B cell (primary cell): ENCODE measurements at regions not wholly inside any gene's neighbourhood (a gene's known extent, or its start where the extent isn't known, plus 50 kb on each side); places are given as distances from the start of the nearest gene placed in this dataset.

ENCODE experiments used
- ATAC-seq: fragments of 200-7000 bp; cut with Tn5 transposase; one replicate; pipeline ENCODE4 v1.10.0; 2021; ENCODE audit warnings: low read depth, mild to moderate bottlenecking, moderate number of reproducible peaks, moderate library complexity
- CTCF ChIA-PET: fragments of 350-600 bp; sonication (Branson Sonifier 250); formaldehyde crosslinking; loops from one replicate; lab custom pipeline; 2021; ENCODE audit warnings: antibody characterized with exemption, inconsistent platforms; lab: Charles Lee
- POLR2A ChIA-PET: fragments of 350-600 bp; sonication (Branson Sonifier 250); formaldehyde crosslinking; loops from one replicate; lab custom pipeline; 2021; ENCODE audit warnings: antibody characterized with exemption; lab: Charles Lee
- DNase-seq: peaks from one replicate; pipeline ENCODE4 v3.0.0; 2013
- H2AFZ ChIP-seq: 2 replicates; pipeline ENCODE4 v1.6.1; 2012; ENCODE audit warnings: mild to moderate bottlenecking, low read depth, low read length; ENCODE audit not compliant: insufficient read depth, poor library complexity, severe bottlenecking
- H3K27ac ChIP-seq, 2 donors: 1 replicate in 1 of 2; 2 replicates in 1 of 2; pipeline ENCODE4 v1.5.1; 2012 to 2013; ENCODE audit warnings: low read length in 2 of 2, mild to moderate bottlenecking in 2 of 2, moderate library complexity in 1 of 2
- H3K27me3 ChIP-seq, 4 experiments: fragments of 200-600 bp in 1 of 4; sonication (generic) in 1 of 4; replicated peaks in 1 of 4; 1 replicate in 2 of 4; 2 replicates in 2 of 4; pipeline versions ENCODE4 v1.6.1 to v1.7.0; 2013 to 2016; ENCODE audit warnings: low read length in 3 of 4, mild to moderate bottlenecking in 2 of 4, mixed read lengths in 1 of 4, moderate library complexity in 1 of 4; ENCODE audit not compliant: insufficient read depth in 4 of 4, control insufficient read depth in 3 of 4; ENCODE audit errors: control extremely low read depth in 1 of 4
- H3K36me3 ChIP-seq, 2 experiments: replicated peaks in 1 of 2; 1 replicate in 1 of 2; 2 replicates in 1 of 2; pipeline versions ENCODE4 v1.6.1 to v1.7.1; 2013; ENCODE audit warnings: low read length in 1 of 2; ENCODE audit not compliant: insufficient read depth in 2 of 2, control insufficient read depth in 1 of 2; ENCODE audit errors: control extremely low read depth in 1 of 2, extremely low read depth in 1 of 2
- H3K4me1 ChIP-seq, 2 donors: fragments of 200-600 bp in 1 of 2; sonication (generic) in 1 of 2; 1 replicate in 1 of 2; 2 replicates in 1 of 2; pipeline versions ENCODE4 v1.5.1 to v1.6.1; 2013 to 2017; ENCODE audit warnings: low read length in 2 of 2; ENCODE audit not compliant: control insufficient read depth in 2 of 2, insufficient read depth in 2 of 2
- H3K4me2 ChIP-seq: replicated peaks from 2 replicates; pipeline ENCODE3; 2012; ENCODE audit warnings: mild to moderate bottlenecking, low read depth, low read length; ENCODE audit not compliant: poor library complexity, severe bottlenecking
- H3K4me3 ChIP-seq, 5 experiments: fragments of 200-600 bp in 1 of 5; sonication (generic) in 1 of 5; 1 replicate in 3 of 5; 2 replicates in 2 of 5; pipeline versions ENCODE4 v1.5.1 to v1.7.0; 2011 to 2016; ENCODE audit warnings: low read length in 4 of 5, mild to moderate bottlenecking in 4 of 5, low read depth in 2 of 5, control low read depth in 1 of 5, moderate library complexity in 1 of 5; ENCODE audit not compliant: insufficient read depth in 1 of 5; ENCODE audit errors: control extremely low read depth in 1 of 5, extremely low read depth in 1 of 5
- H3K79me2 ChIP-seq: fragments of 200-600 bp; sonication (generic); one replicate; pipeline ENCODE4 v1.6.0; 2016; ENCODE audit warnings: low read length; ENCODE audit not compliant: control insufficient read depth, insufficient read depth
- H3K9ac ChIP-seq: fragments of 200-600 bp; sonication (generic); 2 replicates; pipeline ENCODE4 v1.6.1; 2017; ENCODE audit warnings: mild to moderate bottlenecking, low read length, moderate library complexity
- H3K9me3 ChIP-seq, 3 donors: one replicate each; pipeline versions ENCODE4 v1.6.1 to v1.7.1; 2013; ENCODE audit warnings: low read length in 2 of 3; ENCODE audit not compliant: control insufficient read depth in 2 of 3, insufficient read depth in 1 of 3; ENCODE audit errors: control extremely low read depth in 1 of 3
- H4K20me1 ChIP-seq: 2 replicates; pipeline ENCODE4 v1.6.0; 2012; ENCODE audit warnings: mild to moderate bottlenecking, low read length; ENCODE audit not compliant: insufficient read depth, control insufficient read depth, poor library complexity, severe bottlenecking
- H3K27ac Mint-ChIP-seq: one replicate; pipeline ENCODE4 v1.8.0; 2021; ENCODE audit warnings: mixed read lengths
- H3K27me3 Mint-ChIP-seq: one replicate; pipeline ENCODE4 v1.8.0; 2021; ENCODE audit warnings: mixed read lengths
- H3K4me1 Mint-ChIP-seq: one replicate; pipeline ENCODE4 v1.8.0; 2021; ENCODE audit warnings: mixed read lengths
- H3K4me3 Mint-ChIP-seq: one replicate; pipeline ENCODE4 v1.8.0; 2021; ENCODE audit warnings: mixed read lengths
- H3K9me3 Mint-ChIP-seq: one replicate; pipeline ENCODE4 v1.8.0; 2022; ENCODE audit warnings: mixed read lengths; ENCODE audit not compliant: insufficient read depth
- EZH2 ChIP-seq: IDR thresholded peaks from 2 replicates; pipeline ENCODE4 v1.6.1; 2012; ENCODE audit warnings: borderline replicate concordance, low read depth, mild to moderate bottlenecking, moderate library complexity, low read length; ENCODE audit not compliant: insufficient read depth, poor library complexity, severe bottlenecking
- WGBS: methylation state at CpG from one replicate; pipeline ENCODE4 v1.1.5; 2013; ENCODE audit warnings: missing lambda C conversion rate; ENCODE audit not compliant: insufficient coverage; 5-methylcytosine and 5-hydroxymethylcytosine counted together
- intact Hi-C: fragments of 100-400 bp; cut with micrococcal nuclease; formaldehyde crosslinking; loops from one replicate; pipeline ENCODE4 v1.10.0; 2022
- TF ChIP-seq, protein P1 (sequence below): fragments of 200-600 bp; IDR thresholded peaks from one replicate; pipeline ENCODE4 v1.8.0; 2022; ENCODE audit warnings: antibody characterized with exemption, mild to moderate bottlenecking

- Histone ChIP-seq H3K36me3 (no peaks in the 10 kb centered on the region), H3K79me2 (no peaks in the 10 kb centered on the region), H2AFZ (no peak overlapping the region), H3K4me2 (no peak overlapping the region), H3K9me3 (no peaks in the 10 kb centered on the region), H3K27me3 (no peaks in the 10 kb centered on the region), H3K9ac (no peak overlapping the region), H3K4me3 (no peak overlapping the region), H3K4me1 (no peaks in the 10 kb centered on the region), H3K27ac (no peak overlapping the region), H4K20me1 (no peaks in the 10 kb centered on the region)
- Mint-ChIP-seq H3K27me3 (no peaks in the 10 kb centered on the region), H3K27ac (no peak overlapping the region), H3K4me3 (no peak overlapping the region), H3K4me1 (no peaks in the 10 kb centered on the region), H3K9me3 (no peaks in the 10 kb centered on the region)
- DNase-seq (no peak), ATAC-seq (no peak)
- intact Hi-C loops = no loop called here
- 100% methylated on average over 1 of the region's 2 CpGs for WGBS
- ChIA-PET POLR2A (no interaction called here), CTCF (no interaction called here)
- TF ChIP-seq, protein P1, sequence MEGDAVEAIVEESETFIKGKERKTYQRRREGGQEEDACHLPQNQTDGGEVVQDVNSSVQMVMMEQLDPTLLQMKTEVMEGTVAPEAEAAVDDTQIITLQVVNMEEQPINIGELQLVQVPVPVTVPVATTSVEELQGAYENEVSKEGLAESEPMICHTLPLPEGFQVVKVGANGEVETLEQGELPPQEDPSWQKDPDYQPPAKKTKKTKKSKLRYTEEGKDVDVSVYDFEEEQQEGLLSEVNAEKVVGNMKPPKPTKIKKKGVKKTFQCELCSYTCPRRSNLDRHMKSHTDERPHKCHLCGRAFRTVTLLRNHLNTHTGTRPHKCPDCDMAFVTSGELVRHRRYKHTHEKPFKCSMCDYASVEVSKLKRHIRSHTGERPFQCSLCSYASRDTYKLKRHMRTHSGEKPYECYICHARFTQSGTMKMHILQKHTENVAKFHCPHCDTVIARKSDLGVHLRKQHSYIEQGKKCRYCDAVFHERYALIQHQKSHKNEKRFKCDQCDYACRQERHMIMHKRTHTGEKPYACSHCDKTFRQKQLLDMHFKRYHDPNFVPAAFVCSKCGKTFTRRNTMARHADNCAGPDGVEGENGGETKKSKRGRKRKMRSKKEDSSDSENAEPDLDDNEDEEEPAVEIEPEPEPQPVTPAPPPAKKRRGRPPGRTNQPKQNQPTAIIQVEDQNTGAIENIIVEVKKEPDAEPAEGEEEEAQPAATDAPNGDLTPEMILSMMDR = no peak
- no peak for TF ChIP-seq EZH2
These were observed 1955.1 kb upstream of the RAG2 start for GRCh38 chr11:38553148-38553547.

DNA sequence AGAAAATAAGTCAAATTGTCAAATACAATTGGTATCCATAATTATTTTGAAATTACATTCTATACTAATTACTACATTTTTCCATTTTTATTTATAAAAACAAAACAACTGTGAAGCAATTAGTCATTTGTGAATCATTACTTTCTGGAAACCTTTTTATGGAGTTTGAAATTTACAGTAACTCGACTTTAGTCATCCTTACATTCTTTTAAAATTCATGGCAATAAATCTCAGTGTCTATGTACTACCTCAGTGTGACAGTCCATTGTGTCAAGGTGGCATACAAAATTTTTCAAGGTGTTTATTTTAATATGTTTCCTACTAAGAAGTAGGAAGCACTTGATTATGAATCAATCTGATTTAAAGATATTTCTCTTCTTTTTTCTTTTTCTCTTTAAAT is 1949.4 kb upstream of the RAG2 start:
- ChIA-PET POLR2A (no interaction called here), CTCF (no interaction called here)
- Histone ChIP-seq H3K4me1 (no peaks in the 10 kb centered on the region), H3K79me2 (no peaks in the 10 kb centered on the region), H3K4me3 (no peak overlapping the region), H3K9ac (no peak overlapping the region), H3K9me3 (no peaks in the 10 kb centered on the region), H3K27me3 (no peaks in the 10 kb centered on the region), H3K4me2 (no peak overlapping the region), H3K27ac (no peak overlapping the region), H3K36me3 (no peaks in the 10 kb centered on the region), H2AFZ (no peak overlapping the region), H4K20me1 (no peaks in the 10 kb centered on the region)
- no peaks in the 10 kb centered on the region for H3K9me3 Mint-ChIP-seq
- H3K27ac Mint-ChIP-seq = no peak overlapping the region
- ATAC-seq = no peak
- TF ChIP-seq EZH2 = no peak
- TF ChIP-seq, protein P1 = no peak
- no peak for DNase-seq
- H3K4me3 Mint-ChIP-seq = no peak overlapping the region
- H3K4me1 Mint-ChIP-seq = no peaks in the 10 kb centered on the region
- no peaks in the 10 kb centered on the region for H3K27me3 Mint-ChIP-seq
- intact Hi-C loops = no loop called here
- no CpG with 5 or more reads among the region's 1 CpG for WGBS
